ENCODE measurements at regions not wholly inside any gene's neighbourhood (a gene's known extent, or its start where the extent isn't known, plus 50 kb on each side); places are given as distances from the start of the nearest gene placed in this dataset.

DNA sequence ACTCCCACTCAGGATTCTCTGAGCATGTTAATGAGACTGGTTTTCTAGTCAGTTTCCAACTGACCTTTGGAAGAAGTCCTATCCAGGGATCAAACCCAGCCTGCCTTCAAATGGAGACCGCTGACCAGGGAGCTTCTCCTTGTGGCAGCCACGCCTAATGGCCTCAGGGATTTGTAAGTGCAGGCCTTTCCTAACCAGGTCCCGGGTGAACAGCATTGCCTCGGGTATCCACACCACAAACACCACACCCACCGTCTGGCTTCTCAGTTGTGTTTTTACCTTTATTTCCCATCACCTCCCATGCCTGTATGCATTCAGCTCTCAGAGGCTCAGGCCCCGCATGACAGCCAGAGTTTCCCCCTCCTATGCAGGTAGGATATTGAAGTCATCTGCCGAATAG is 406.3 kb upstream of the HS6ST1 start:
- peaks cover 1% of the 10 kb centered on the region for H3K4me1 Mint-ChIP-seq
- no peaks in the 10 kb centered on the region for H3K36me3 Mint-ChIP-seq (ENCODE audit: low read depth)
- peaks cover 2% of the 10 kb centered on the region for H3K27me3 Mint-ChIP-seq
- H3K4me3 Mint-ChIP-seq: no peak overlapping the region
- DNase-seq: no peak
- no peaks in the 10 kb centered on the region for H3K9me3 Mint-ChIP-seq
- CTCF ChIA-PET: interaction anchor here (0.8 kb wide), 1 partner anchor 11 kb away, joined by 3 read pairs; no protein-coding TSS in a partner anchor
- POLR2A ChIA-PET: no interaction called here
- H3K27ac Mint-ChIP-seq: no peak overlapping the region

GRCh38 chr2:128726236-128726635 is 407.6 kb upstream of the HS6ST1 start:
- DNase-seq: no peak
- Mint-ChIP-seq H3K4me1 (peaks cover 1% of the 10 kb centered on the region), H3K27me3 (peaks cover 2% of the 10 kb centered on the region), H3K36me3 (ENCODE audit: low read depth) (no peaks in the 10 kb centered on the region), H3K27ac (no peak overlapping the region), H3K4me3 (no peak overlapping the region), H3K9me3 (no peaks in the 10 kb centered on the region)
- CTCF ChIA-PET: interaction anchor here (1.7 kb wide), 1 partner anchor 10 kb away, joined by 6 read pairs; no protein-coding TSS in a partner anchor
- POLR2A ChIA-PET: no interaction called here

- Mint-ChIP-seq H3K4me3 (no peak overlapping the region), H3K36me3 (ENCODE audit: low read depth) (no peaks in the 10 kb centered on the region), H3K4me1 (peaks cover 1% of the 10 kb centered on the region), H3K27ac (no peak overlapping the region), H3K27me3 (peaks cover 2% of the 10 kb centered on the region), H3K9me3 (no peaks in the 10 kb centered on the region)
- no peak for DNase-seq
- POLR2A ChIA-PET: no interaction called here
- CTCF ChIA-PET: interaction anchor here (1.7 kb wide), 2 partner anchors 10 to 28 kb away, joined by 4 to 6 read pairs; no protein-coding TSS in a partner anchor
Measured at GRCh38 chr2:128726911-128727310, 408.2 kb upstream of the HS6ST1 start.

DNA sequence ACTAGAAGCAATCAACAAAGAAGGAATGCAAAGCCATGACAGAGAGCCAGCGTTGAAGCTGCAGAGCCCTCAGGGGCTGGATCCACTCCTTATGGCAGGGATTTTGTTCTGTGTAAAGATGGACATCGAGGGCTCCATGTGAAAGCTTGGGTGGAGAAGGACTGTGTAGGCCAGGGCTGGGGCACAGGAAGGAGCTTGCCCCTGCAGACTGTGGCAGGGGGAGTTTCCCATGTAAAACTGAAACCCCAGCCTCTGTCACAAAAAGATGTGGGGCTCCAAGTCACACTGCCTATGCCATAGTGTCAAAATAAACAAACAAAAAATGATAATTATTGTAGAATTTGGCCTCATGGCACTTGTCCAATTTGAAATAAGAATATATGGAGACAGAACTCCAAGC is 408.7 kb upstream of the HS6ST1 start:
- no peaks in the 10 kb centered on the region for H3K36me3 Mint-ChIP-seq (ENCODE audit: low read depth)
- peaks cover 1% of the 10 kb centered on the region for H3K4me1 Mint-ChIP-seq
- no peaks in the 10 kb centered on the region for H3K9me3 Mint-ChIP-seq
- no peak for DNase-seq
- H3K27me3 Mint-ChIP-seq: peaks cover 2% of the 10 kb centered on the region
- no peak overlapping the region for H3K4me3 Mint-ChIP-seq
- no peak overlapping the region for H3K27ac Mint-ChIP-seq
- ChIA-PET POLR2A (no interaction called here), CTCF (interaction anchor here (1.7 kb wide), 2 partner anchors 9 to 28 kb away, joined by 4 to 6 read pairs; no protein-coding TSS in a partner anchor)

DNA sequence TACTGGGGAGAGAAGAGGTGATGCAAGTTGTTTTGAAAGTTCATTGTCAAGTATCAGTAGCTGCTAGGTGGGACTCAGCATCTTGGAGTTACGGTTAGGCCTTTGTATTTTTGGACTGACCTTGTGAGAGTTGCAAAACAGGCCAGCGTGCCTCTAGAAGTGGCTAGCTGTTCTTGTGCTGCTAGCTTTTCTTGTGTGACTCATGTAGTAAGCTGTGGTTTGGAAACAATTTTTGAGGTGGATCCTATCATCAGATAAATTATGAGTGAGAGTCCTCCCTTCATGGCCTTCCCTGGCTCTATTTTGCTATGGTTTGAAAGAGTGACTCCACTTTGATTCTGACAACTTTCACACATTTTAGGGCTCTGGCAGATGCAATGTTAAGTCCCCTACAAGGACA is 409.2 kb upstream of the HS6ST1 start:
- CTCF ChIA-PET: interaction anchor here (1.7 kb wide), 1 partner anchor 27 kb away, joined by 4 read pairs; no protein-coding TSS in a partner anchor
- no peaks in the 10 kb centered on the region for H3K9me3 Mint-ChIP-seq
- no peaks in the 10 kb centered on the region for H3K36me3 Mint-ChIP-seq (ENCODE audit: low read depth)
- H3K4me3 Mint-ChIP-seq: no peak overlapping the region
- POLR2A ChIA-PET: no interaction called here
- no peak for DNase-seq
- H3K4me1 Mint-ChIP-seq: peaks cover 1% of the 10 kb centered on the region
- H3K27me3 Mint-ChIP-seq: peaks cover 2% of the 10 kb centered on the region
- H3K27ac Mint-ChIP-seq: no peak overlapping the region

DNA sequence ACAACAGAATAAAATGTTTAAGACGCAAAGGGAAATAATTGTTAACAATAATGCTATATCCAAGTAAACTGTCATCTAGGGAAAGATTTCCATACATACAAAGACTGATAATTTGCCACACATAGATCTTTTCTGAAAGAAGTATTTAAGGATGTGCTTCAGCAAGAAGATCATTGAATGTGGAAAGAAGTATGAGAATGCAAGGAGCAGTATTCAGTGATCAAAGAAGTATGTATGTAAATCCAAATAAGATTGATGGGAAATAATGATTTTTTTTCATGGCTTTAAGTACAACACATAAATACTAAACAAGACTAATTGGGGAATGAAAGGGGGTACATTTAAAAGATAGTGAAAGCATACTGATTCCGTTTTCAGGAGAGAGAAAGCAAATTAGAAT is 410.4 kb upstream of the HS6ST1 start:
- no peaks in the 10 kb centered on the region for H3K9me3 Mint-ChIP-seq
- no peak overlapping the region for H3K4me3 Mint-ChIP-seq
- H3K36me3 Mint-ChIP-seq (ENCODE audit: low read depth): no peaks in the 10 kb centered on the region
- ChIA-PET CTCF (no interaction called here), POLR2A (no interaction called here)
- H3K27me3 Mint-ChIP-seq: peaks cover 3% of the 10 kb centered on the region
- no peak overlapping the region for H3K27ac Mint-ChIP-seq
- peaks cover 1% of the 10 kb centered on the region for H3K4me1 Mint-ChIP-seq
- DNase-seq: no peak

GRCh38 chr2:128731994-128732650 is 413.5 kb upstream of the HS6ST1 start:
- ChIA-PET CTCF (interaction anchor here (1.4 kb wide), 1 partner anchor 9 kb away, joined by 3 read pairs; no protein-coding TSS in a partner anchor), POLR2A (no interaction called here)
- Mint-ChIP-seq H3K4me3 (no peak overlapping the region), H3K27me3 (peaks cover 10% of the 10 kb centered on the region), H3K36me3 (ENCODE audit: low read depth) (no peaks in the 10 kb centered on the region), H3K9me3 (no peaks in the 10 kb centered on the region), H3K27ac (no peak overlapping the region), H3K4me1 (peaks cover 11% of the 10 kb centered on the region)
- no peak for DNase-seq

GRCh38 chr2:128732976-128733431 is 414.3 kb upstream of the HS6ST1 start:
- H3K9me3 Mint-ChIP-seq: no peaks in the 10 kb centered on the region
- ChIA-PET POLR2A (no interaction called here), CTCF (interaction anchor here (1.0 to 1.4 kb wide), 2 partner anchors 10 to 36 kb away, joined by 3 read pairs; no protein-coding TSS in a partner anchor)
- peaks cover 10% of the 10 kb centered on the region for H3K27me3 Mint-ChIP-seq
- no peak overlapping the region for H3K27ac Mint-ChIP-seq
- DNase-seq: no peak
- peaks cover 9% of the 10 kb centered on the region for H3K4me1 Mint-ChIP-seq
- no peak overlapping the region for H3K4me3 Mint-ChIP-seq
- H3K36me3 Mint-ChIP-seq (ENCODE audit: low read depth): no peaks in the 10 kb centered on the region

- no peak for DNase-seq
- H3K36me3 Mint-ChIP-seq (ENCODE audit: low read depth): no peaks in the 10 kb centered on the region
Measured at GRCh38 chr2:128733450-128733849, 414.8 kb upstream of the HS6ST1 start.

DNA sequence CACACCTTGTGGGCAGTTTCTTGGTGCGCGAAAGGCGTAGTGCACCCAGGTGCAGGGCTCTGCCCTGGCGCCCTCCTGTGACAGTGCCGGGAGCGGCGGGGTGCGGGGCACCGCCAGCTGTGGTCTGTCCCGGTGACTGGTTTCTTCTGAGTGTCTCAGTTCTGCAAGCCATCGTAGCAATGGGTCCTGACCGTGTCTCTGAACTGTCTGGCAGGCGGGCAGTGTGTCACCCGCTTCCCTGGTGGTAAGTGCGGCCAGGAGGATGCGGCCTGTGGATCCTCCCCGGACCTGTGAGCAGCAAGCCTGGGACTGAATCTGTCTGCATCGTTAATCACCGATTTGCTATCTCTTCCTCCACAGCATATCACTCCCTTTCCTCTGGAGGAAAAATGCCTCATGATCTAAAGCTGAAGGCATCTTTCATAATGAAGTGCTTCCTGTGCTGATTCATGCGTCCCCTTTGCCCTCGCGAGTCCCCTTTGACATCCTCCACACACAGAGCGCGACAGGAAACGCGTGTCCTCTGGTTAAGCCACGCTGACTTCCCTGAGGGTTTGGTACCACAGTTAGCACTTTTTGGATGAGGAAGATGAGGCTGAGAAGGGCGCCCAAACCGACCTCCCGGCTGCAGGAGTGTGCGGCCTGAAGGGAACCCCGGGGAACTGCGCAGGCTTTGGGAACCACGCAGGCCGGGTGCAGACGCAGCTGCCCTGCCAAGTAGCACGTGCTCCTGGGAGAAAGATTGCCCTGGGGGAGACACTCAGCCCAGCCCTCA is 416.0 kb upstream of the HS6ST1 start:
- Mint-ChIP-seq H3K36me3 (ENCODE audit: low read depth) (no peaks in the 10 kb centered on the region), H3K27me3 (peaks cover 8% of the 10 kb centered on the region), H3K4me3 (no peak overlapping the region), H3K9me3 (no peaks in the 10 kb centered on the region), H3K27ac (no peak overlapping the region), H3K4me1 (peaks cover 9% of the 10 kb centered on the region)
- ChIA-PET CTCF (no interaction called here), POLR2A (no interaction called here)
- no peak for DNase-seq

More at GRCh38 chr2:128733450-128733849, 414.8 kb upstream of the HS6ST1 start:
- H3K27ac Mint-ChIP-seq: no peak overlapping the region
- peaks cover 9% of the 10 kb centered on the region for H3K4me1 Mint-ChIP-seq
- peaks cover 8% of the 10 kb centered on the region for H3K27me3 Mint-ChIP-seq
- no peak overlapping the region for H3K4me3 Mint-ChIP-seq
- CTCF ChIA-PET: interaction anchor here (1.0 to 1.4 kb wide), 2 partner anchors 10 to 37 kb away, joined by 3 read pairs; no protein-coding TSS in a partner anchor
- POLR2A ChIA-PET: no interaction called here
- H3K9me3 Mint-ChIP-seq: no peaks in the 10 kb centered on the region

- CTCF ChIA-PET: interaction anchor here (1.5 to 1.7 kb wide), 2 partner anchors 14 to 49 kb away, joined by 3 to 6 read pairs; no protein-coding TSS in a partner anchor
- peaks cover 8% of the 10 kb centered on the region for H3K27me3 Mint-ChIP-seq
- no peak for DNase-seq
- no peak overlapping the region for H3K4me3 Mint-ChIP-seq
- no peak overlapping the region for H3K27ac Mint-ChIP-seq
- H3K9me3 Mint-ChIP-seq: no peaks in the 10 kb centered on the region
- H3K4me1 Mint-ChIP-seq: peaks cover 9% of the 10 kb centered on the region
- no peaks in the 10 kb centered on the region for H3K36me3 Mint-ChIP-seq (ENCODE audit: low read depth)
- POLR2A ChIA-PET: no interaction called here
Measured at GRCh38 chr2:128735296-128735960, 416.8 kb upstream of the HS6ST1 start.

DNA sequence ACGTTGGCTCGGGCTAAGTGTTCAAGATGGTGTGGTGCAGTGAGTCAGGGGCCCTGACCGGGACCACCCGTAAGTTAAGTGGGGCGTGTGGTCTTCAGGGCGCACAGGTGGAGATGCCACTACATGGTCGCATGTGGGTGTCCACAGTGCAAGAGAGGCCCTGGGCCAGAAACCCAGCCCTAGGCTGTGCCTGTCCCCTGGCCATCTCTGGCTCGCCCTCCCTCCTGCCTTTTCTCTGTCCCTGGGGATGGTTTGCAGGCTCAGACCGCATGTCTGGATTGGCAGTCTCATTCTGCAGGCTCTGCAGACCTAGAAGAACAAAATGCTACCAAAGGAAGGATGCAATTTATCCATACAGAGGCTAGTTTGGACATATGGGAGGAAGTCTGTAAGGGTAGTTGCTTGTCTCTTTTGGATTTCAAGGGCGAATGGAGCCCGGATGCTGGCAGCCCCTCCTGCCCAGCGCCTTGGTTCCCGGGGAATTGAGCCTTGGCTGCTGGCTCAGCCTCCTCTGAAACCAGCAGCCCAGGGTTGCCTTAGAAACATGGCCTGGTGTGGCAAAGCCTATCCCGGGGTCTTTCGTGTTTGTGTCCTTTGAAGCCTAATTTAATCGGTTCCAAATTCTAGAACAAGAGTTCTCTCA is 417.5 kb upstream of the HS6ST1 start:
- Mint-ChIP-seq H3K4me3 (no peak overlapping the region), H3K27me3 (peaks cover 8% of the 10 kb centered on the region), H3K36me3 (ENCODE audit: low read depth) (no peaks in the 10 kb centered on the region), H3K9me3 (no peaks in the 10 kb centered on the region), H3K27ac (no peak overlapping the region), H3K4me1 (peaks cover 9% of the 10 kb centered on the region)
- DNase-seq: no peak
- POLR2A ChIA-PET: no interaction called here
- CTCF ChIA-PET: interaction anchor here (0.6 to 1.7 kb wide), 9 partner anchors 10 to 1117 kb away, joined by 3 to 7 read pairs (median 3); no protein-coding TSS in a partner anchor

All from activated CD4-positive, alpha-beta memory T cell treated with anti-CD3 and anti-CD28 coated beads, Interleukin-2, amount 10 ng/mL, durations not matched to agents 7 days and 5 days (primary cell).